SU-DHL-6 (cell line): ENCODE measurements at regions not wholly inside any gene's neighbourhood (a gene's known extent, or its start where the extent isn't known, plus 50 kb on each side); places are given as distances from the start of the nearest gene placed in this dataset.
A peak's percentile ranks its signal among the peaks of the same experiment; 100 is the strongest.

Source experiments
- H2AFZ ChIP-seq: fragments of 200-600 bp; sonication (generic); 2 replicates; pipeline ENCODE4 v1.6.1; 2014; ENCODE audit warnings: low read depth, mild to moderate bottlenecking, moderate library complexity, mixed read lengths, antibody characterized with exemption, low read length; ENCODE audit not compliant: severe bottlenecking
- H3F3A ChIP-seq: fragments of 200-600 bp; shearing (Covaris generic); 2 replicates; pipeline ENCODE4 v1.6.0; 2016; ENCODE audit warnings: antibody characterized with exemption, mild to moderate bottlenecking; ENCODE audit not compliant: insufficient read depth
- H3K27ac ChIP-seq: fragments of 200-600 bp; sonication (generic); 2 replicates; pipeline ENCODE4 v1.5.1; 2016; ENCODE audit warnings: low read depth, mild to moderate bottlenecking, low read length, moderate library complexity, mixed read lengths
- H3K27me3 ChIP-seq: fragments of 200-600 bp; sonication (generic), shearing (Covaris generic); 2 replicates; pipeline ENCODE4 v1.6.0; 2014; ENCODE audit warnings: mild to moderate bottlenecking, low read length
- H3K36me3 ChIP-seq: fragments of 200-600 bp; sonication (generic); 2 replicates; pipeline ENCODE4 v1.6.1; 2014; ENCODE audit warnings: mild to moderate bottlenecking, low read length, mixed read lengths
- H3K4me2 ChIP-seq: fragments of 300-600, 200-600 bp; shearing (Covaris generic), sonication (generic); 2 replicates; pipeline ENCODE4 v1.6.0; 2014; ENCODE audit warnings: low read length, low read depth, mild to moderate bottlenecking; ENCODE audit not compliant: poor library complexity, severe bottlenecking
- H3K4me3 ChIP-seq: fragments of 200-600 bp; sonication (generic); 2 replicates; pipeline ENCODE4 v1.5.1; 2014; ENCODE audit warnings: antibody characterized with exemption, low read length, mild to moderate bottlenecking, mixed read lengths; ENCODE audit not compliant: insufficient read depth, poor library complexity, severe bottlenecking
- H3K79me2 ChIP-seq: fragments of 200-600 bp; sonication (generic); 2 replicates; pipeline ENCODE4 v1.6.1; 2014; ENCODE audit warnings: mild to moderate bottlenecking, low read length, moderate library complexity; ENCODE audit not compliant: insufficient read depth
- H3K9ac ChIP-seq: fragments of 200-600 bp; sonication (generic); 2 replicates; pipeline ENCODE4 v1.7.0; 2014; ENCODE audit warnings: mild to moderate bottlenecking, low read length
- H3K9me2 ChIP-seq: fragments of 200-600 bp; sonication (generic); replicated peaks from 2 replicates; pipeline ENCODE4 v1.6.1; 2014; ENCODE audit warnings: low read length; ENCODE audit not compliant: insufficient read depth
- H3K9me3 ChIP-seq: fragments of 200-600 bp; sonication (generic); 2 replicates; pipeline ENCODE4 v1.6.1; 2014; ENCODE audit warnings: low read length, mixed read lengths; ENCODE audit not compliant: insufficient read depth
- H4K20me1 ChIP-seq: fragments of 200-600 bp; sonication (generic); 2 replicates; pipeline ENCODE4 v1.6.1; 2014; ENCODE audit warnings: low read depth, mild to moderate bottlenecking, antibody characterized with exemption, low read length, moderate library complexity, mixed read lengths
- CTCF ChIP-seq: fragments of 200-600 bp; sonication (generic); IDR thresholded peaks from one replicate; pipeline ENCODE4 v1.5.1; 2017; ENCODE audit warnings: antibody characterized with exemption, mild to moderate bottlenecking, low read length, moderate library complexity; ENCODE audit not compliant: insufficient read depth, poor library complexity, severe bottlenecking
- EZH2phosphoT487 ChIP-seq: fragments of 200-600 bp; sonication (generic), shearing (Covaris generic); conservative IDR thresholded peaks from 2 replicates; pipeline ENCODE4 v1.6.1; 2018; ENCODE audit warnings: mild to moderate bottlenecking, antibody characterized with exemption, low read length, moderate library complexity, mixed read lengths

- H3K4me3 ChIP-seq: no peak overlapping the region
- peaks cover under 1% of the 10 kb centered on the region; the same call in 1 of the 2 replicates for H3K9me3 ChIP-seq
- H4K20me1 ChIP-seq: no peaks in the 10 kb centered on the region
- no peaks in the 10 kb centered on the region for H3K36me3 ChIP-seq
- no peaks in the 10 kb centered on the region for H3F3A ChIP-seq
- H3K4me2 ChIP-seq: no peak overlapping the region
- H2AFZ ChIP-seq: peak overlapping the region; percentile 64
- H3K27me3 ChIP-seq: no peaks in the 10 kb centered on the region
- TF ChIP-seq CTCF: no peak
- no peak for TF ChIP-seq EZH2phosphoT487
- H3K9ac ChIP-seq: no peak overlapping the region
- H3K79me2 ChIP-seq: no peaks in the 10 kb centered on the region
- no peak overlapping the region for H3K27ac ChIP-seq
- no peaks in the 10 kb centered on the region for H3K9me2 ChIP-seq
Measured at GRCh38 chr5:20040901-20041300, 52.9 kb upstream of the CDH18 start.
